GM23248 (cell line): ENCODE measurements at regions not wholly inside any gene's neighbourhood (a gene's known extent, or its start where the extent isn't known, plus 50 kb on each side); places are given as distances from the start of the nearest gene placed in this dataset.

Experiments
- EZH2 ChIP-seq: fragments of 200-600 bp; sonication (generic); IDR thresholded peaks from 2 replicates; pipeline ENCODE4 v1.6.1; 2018; ENCODE audit warnings: antibody characterized with exemption, mild to moderate bottlenecking; ENCODE audit not compliant: insufficient read depth, poor library complexity, severe bottlenecking
- EZH2phosphoT487 ChIP-seq: fragments of 200-600 bp; sonication (generic); IDR thresholded peaks from 2 replicates; pipeline ENCODE4 v1.6.1; 2018; ENCODE audit warnings: antibody characterized with exemption, moderate library complexity, mild to moderate bottlenecking, low read depth; ENCODE audit not compliant: insufficient read depth

- TF ChIP-seq EZH2 (no peak), EZH2phosphoT487 (no peak)
Observed at GRCh38 chr20:55774628-55775027, 230.7 kb downstream of the CBLN4 start.
